CD14-positive monocyte (primary cell): ENCODE measurements at regions not wholly inside any gene's neighbourhood (a gene's known extent, or its start where the extent isn't known, plus 50 kb on each side); places are given as distances from the start of the nearest gene placed in this dataset.

ENCODE experiments used
- DNase-seq, 3 donors: peaks; one replicate each; pipeline ENCODE4 v3.0.0-alpha.2; 2011 to 2022
- H2AFZ ChIP-seq: 2 replicates; pipeline ENCODE4 v1.6.0; 2012; ENCODE audit warnings: mild to moderate bottlenecking, low read depth, low read length, inconsistent platforms; ENCODE audit not compliant: insufficient read depth, poor library complexity, severe bottlenecking
- H3K27ac ChIP-seq, 2 donors: 1 replicate in 1 of 2; 2 replicates in 1 of 2; pipeline ENCODE4 v1.5.1; 2012 to 2013; ENCODE audit warnings: low read length in 2 of 2, control low read depth in 1 of 2, inconsistent platforms in 1 of 2, low read depth in 1 of 2, mild to moderate bottlenecking in 1 of 2
- H3K27me3 ChIP-seq, 2 donors: one replicate each; pipeline versions ENCODE4 v1.6.0 to v1.6.1; 2011 to 2013; ENCODE audit warnings: low read length in 2 of 2; ENCODE audit not compliant: control insufficient read depth in 2 of 2, insufficient read depth in 2 of 2
- H3K36me3 ChIP-seq, 2 donors: replicated peaks in 1 of 2; 1 replicate in 1 of 2; 2 replicates in 1 of 2; pipeline versions ENCODE4 v1.5.1 to v1.6.1; 2012 to 2013; ENCODE audit warnings: low read length in 2 of 2, control low read depth in 1 of 2, inconsistent platforms in 1 of 2, mild to moderate bottlenecking in 1 of 2; ENCODE audit not compliant: insufficient read depth in 2 of 2, control insufficient read depth in 1 of 2
- H3K4me1 ChIP-seq, 2 donors: 1 replicate in 1 of 2; 2 replicates in 1 of 2; pipeline versions ENCODE4 v1.5.1 to v1.6.1; 2012 to 2013; ENCODE audit warnings: low read length in 2 of 2, control low read depth in 1 of 2, inconsistent platforms in 1 of 2, mild to moderate bottlenecking in 1 of 2, moderate library complexity in 1 of 2; ENCODE audit not compliant: insufficient read depth in 2 of 2, control insufficient read depth in 1 of 2
- H3K4me2 ChIP-seq: replicated peaks from 2 replicates; pipeline ENCODE3; 2012; ENCODE audit warnings: low read length, moderate library complexity, mild to moderate bottlenecking; ENCODE audit not compliant: poor library complexity, severe bottlenecking; ENCODE audit errors: extremely low read depth
- H3K4me3 ChIP-seq, 3 experiments: fragments of 200-600 bp in 1 of 3; sonication (generic) in 1 of 3; replicated peaks in 1 of 3; 1 replicate in 2 of 3; 2 replicates in 1 of 3; pipeline ENCODE4 v1.5.1; 2011 to 2013; ENCODE audit warnings: low read length in 3 of 3, mild to moderate bottlenecking in 3 of 3, control low read depth in 2 of 3, low read depth in 2 of 3, inconsistent platforms in 1 of 3, moderate library complexity in 1 of 3
- H3K79me2 ChIP-seq: 2 replicates; pipeline ENCODE4 v1.6.0; 2012; ENCODE audit warnings: mild to moderate bottlenecking, control low read depth, inconsistent platforms, low read length, moderate library complexity; ENCODE audit not compliant: insufficient read depth
- H3K9ac ChIP-seq: 2 replicates; pipeline ENCODE4 v1.6.0; 2017; ENCODE audit warnings: low read length, mild to moderate bottlenecking; ENCODE audit not compliant: insufficient read depth, poor library complexity, severe bottlenecking
- H3K9me3 ChIP-seq, 2 donors: replicated peaks in 1 of 2; 1 replicate in 1 of 2; 2 replicates in 1 of 2; pipeline versions ENCODE4 v1.5.1 to v1.6.1; 2012 to 2013; ENCODE audit warnings: low read length in 2 of 2, control low read depth in 1 of 2; ENCODE audit not compliant: control insufficient read depth in 1 of 2, insufficient read depth in 1 of 2
- H4K20me1 ChIP-seq: 2 replicates; pipeline ENCODE4 v1.6.0; 2012; ENCODE audit warnings: mild to moderate bottlenecking, low read length, control low read depth, moderate library complexity; ENCODE audit not compliant: insufficient read depth
- H3K27ac Mint-ChIP-seq, 7 donors: one replicate each; pipeline ENCODE4 v1.8.0; 2020; ENCODE audit warnings: mild to moderate bottlenecking in 7 of 7, mixed read lengths in 7 of 7, moderate library complexity in 6 of 7, inconsistent platforms in 2 of 7
- H3K27me3 Mint-ChIP-seq, 3 donors: one replicate each; pipeline ENCODE4 v1.8.0; 2021 to 2022; ENCODE audit warnings: low read depth in 3 of 3, mild to moderate bottlenecking in 3 of 3, mixed read lengths in 3 of 3, moderate library complexity in 3 of 3, inconsistent platforms in 1 of 3
- H3K36me3 Mint-ChIP-seq, 2 donors: one replicate each; pipeline ENCODE4 v1.8.0; 2020; ENCODE audit warnings: mixed read lengths in 2 of 2, inconsistent platforms in 1 of 2, mild to moderate bottlenecking in 1 of 2
- H3K4me1 Mint-ChIP-seq: one replicate; pipeline ENCODE4 v1.8.0; 2020; ENCODE audit warnings: mild to moderate bottlenecking, mixed read lengths
- H3K4me3 Mint-ChIP-seq, 2 donors: one replicate each; pipeline ENCODE4 v1.8.0; 2020; ENCODE audit warnings: mild to moderate bottlenecking in 2 of 2, mixed read lengths in 2 of 2, moderate library complexity in 1 of 2
- H3K9me3 Mint-ChIP-seq, 7 donors: one replicate each; pipeline ENCODE4 v1.8.0; 2020 to 2022; ENCODE audit warnings: mixed read lengths in 7 of 7, mild to moderate bottlenecking in 6 of 7, moderate library complexity in 6 of 7, inconsistent platforms in 2 of 7
- WGBS: methylation state at CpG from one replicate; pipeline ENCODE4 v1.1.5; 2013; ENCODE audit warnings: missing lambda C conversion rate; ENCODE audit not compliant: insufficient coverage; 5-methylcytosine and 5-hydroxymethylcytosine counted together
- intact Hi-C, 2 donors: fragments of 100-400 bp; cut with micrococcal nuclease; formaldehyde crosslinking; loops; one replicate each; pipeline versions ENCODE4 v1.15.0 to v1.15.1; 2023
- TF ChIP-seq, protein P1 (sequence below): fragments of 200-600 bp; IDR thresholded peaks from one replicate; pipeline ENCODE4 v1.8.0; 2022; ENCODE audit warnings: antibody characterized with exemption, mild to moderate bottlenecking

DNA sequence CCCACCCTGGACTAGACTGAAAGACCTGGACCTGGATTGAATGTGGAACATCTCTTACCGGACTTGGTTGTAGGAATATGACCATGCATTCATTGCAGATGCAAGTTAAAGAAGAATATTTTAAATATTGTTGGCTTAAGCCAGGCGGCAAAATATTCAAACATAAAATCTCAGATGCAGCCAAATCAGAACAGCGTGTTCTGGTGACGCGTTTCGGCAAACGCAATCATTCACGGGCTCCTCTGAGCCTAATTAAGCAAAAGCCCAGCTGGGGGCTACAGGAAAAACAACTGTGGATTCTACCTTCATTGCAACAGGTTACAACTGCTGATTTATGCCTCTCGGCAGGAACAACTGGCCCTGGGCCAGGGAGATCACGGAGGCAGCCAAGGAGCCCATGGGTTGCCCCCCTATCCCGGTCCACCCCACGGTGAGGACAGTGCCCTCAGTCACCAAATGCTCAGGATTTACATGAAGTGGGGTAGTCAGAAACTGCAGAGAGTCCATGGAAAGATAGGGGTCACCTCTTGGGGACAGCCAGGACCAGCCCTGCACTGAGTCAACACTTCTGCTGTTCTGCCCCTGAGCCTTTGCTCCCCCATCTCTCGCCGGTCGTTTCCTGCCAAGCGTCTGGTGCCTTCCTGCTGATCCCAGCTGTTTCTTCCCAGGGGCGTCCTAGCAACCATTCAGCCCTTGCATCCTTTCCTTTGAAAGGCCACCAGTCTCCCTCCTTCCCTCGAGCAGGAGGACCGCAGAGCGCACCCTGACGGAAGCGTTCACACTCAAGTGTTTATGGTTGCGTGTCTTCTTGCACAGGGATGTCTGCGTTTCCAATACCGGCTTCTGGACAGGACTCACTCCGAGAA lies 64.4 kb upstream of the SFMBT2 start:
- no peaks in the 10 kb centered on the region for H3K36me3 ChIP-seq
- peak overlapping the region in 1 of 3 experiments; percentile 42 for H3K4me3 ChIP-seq
- no peak overlapping the region for H3K27ac ChIP-seq
- H4K20me1 ChIP-seq = no peaks in the 10 kb centered on the region
- H3K4me1 ChIP-seq = peaks cover 40 to 48% of the 10 kb centered on the region in 2 donors
- peaks cover 52% of the 10 kb centered on the region for H3K4me1 Mint-ChIP-seq
- peak overlapping the region; percentile 9 for H3K9ac ChIP-seq
- WGBS = 54% methylated on average over 18 of the region's 26 CpGs
- peaks cover 0 to 3% (median 2%) of the 10 kb centered on the region in 3 donors for H3K27me3 Mint-ChIP-seq
- H3K4me2 ChIP-seq = peak overlapping the region; percentile 44
- peaks cover 0 to 5% (median 0%) of the 10 kb centered on the region in 7 donors for H3K9me3 Mint-ChIP-seq
- TF ChIP-seq, protein P1, sequence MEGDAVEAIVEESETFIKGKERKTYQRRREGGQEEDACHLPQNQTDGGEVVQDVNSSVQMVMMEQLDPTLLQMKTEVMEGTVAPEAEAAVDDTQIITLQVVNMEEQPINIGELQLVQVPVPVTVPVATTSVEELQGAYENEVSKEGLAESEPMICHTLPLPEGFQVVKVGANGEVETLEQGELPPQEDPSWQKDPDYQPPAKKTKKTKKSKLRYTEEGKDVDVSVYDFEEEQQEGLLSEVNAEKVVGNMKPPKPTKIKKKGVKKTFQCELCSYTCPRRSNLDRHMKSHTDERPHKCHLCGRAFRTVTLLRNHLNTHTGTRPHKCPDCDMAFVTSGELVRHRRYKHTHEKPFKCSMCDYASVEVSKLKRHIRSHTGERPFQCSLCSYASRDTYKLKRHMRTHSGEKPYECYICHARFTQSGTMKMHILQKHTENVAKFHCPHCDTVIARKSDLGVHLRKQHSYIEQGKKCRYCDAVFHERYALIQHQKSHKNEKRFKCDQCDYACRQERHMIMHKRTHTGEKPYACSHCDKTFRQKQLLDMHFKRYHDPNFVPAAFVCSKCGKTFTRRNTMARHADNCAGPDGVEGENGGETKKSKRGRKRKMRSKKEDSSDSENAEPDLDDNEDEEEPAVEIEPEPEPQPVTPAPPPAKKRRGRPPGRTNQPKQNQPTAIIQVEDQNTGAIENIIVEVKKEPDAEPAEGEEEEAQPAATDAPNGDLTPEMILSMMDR = no peak
- intact Hi-C loops = no loop called here
- H3K27me3 ChIP-seq = no peaks in the 10 kb centered on the region
- peaks cover 0 to 4% of the 10 kb centered on the region in 2 donors for H3K9me3 ChIP-seq
- H2AFZ ChIP-seq = peak overlapping the region; percentile 74
- no peak for DNase-seq
- peak overlapping the region; percentile 73 to 75 for H3K4me3 Mint-ChIP-seq
- no peaks in the 10 kb centered on the region for H3K36me3 Mint-ChIP-seq
- H3K79me2 ChIP-seq = no peaks in the 10 kb centered on the region
- peak overlapping the region in 1 of 7 donors; percentile 2 for H3K27ac Mint-ChIP-seq

DNA sequence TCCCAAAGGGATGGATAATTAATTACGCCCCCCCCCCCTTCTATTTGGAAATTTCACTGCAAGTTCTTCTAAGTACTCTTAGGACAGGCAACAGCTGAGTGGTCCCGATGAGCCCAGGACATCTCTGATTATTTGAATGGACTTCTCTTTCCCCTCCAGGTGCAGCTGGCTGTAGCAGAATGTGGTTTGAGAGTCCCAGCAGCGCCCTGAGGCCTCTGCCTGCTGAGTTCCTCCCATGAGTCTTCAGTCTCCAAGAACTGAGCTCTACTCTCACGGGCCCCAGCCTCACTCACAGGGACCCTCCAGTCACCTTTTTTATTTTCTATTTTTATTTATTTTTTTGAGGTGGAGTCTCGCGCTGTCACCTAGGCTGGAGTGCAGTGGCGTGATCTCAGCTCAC lies 63.6 kb upstream of the SFMBT2 start:
- Histone ChIP-seq H3K4me1 (peaks cover 35 to 43% of the 10 kb centered on the region in 2 donors), H3K27ac (no peak overlapping the region), H4K20me1 (no peaks in the 10 kb centered on the region), H3K36me3 (no peaks in the 10 kb centered on the region), H3K79me2 (no peaks in the 10 kb centered on the region), H3K9ac (no peak overlapping the region), H3K4me2 (no peak overlapping the region), H3K27me3 (no peaks in the 10 kb centered on the region), H2AFZ (no peak overlapping the region), H3K9me3 (peaks cover 0 to 4% of the 10 kb centered on the region in 2 donors), H3K4me3 (no peak overlapping the region)
- Mint-ChIP-seq H3K27ac (peak overlapping the region in 1 of 7 donors; percentile 33), H3K4me1 (peaks cover 51% of the 10 kb centered on the region), H3K36me3 (no peaks in the 10 kb centered on the region), H3K9me3 (peaks cover 0 to 5% (median 0%) of the 10 kb centered on the region in 7 donors), H3K27me3 (peaks cover 0 to 3% (median 2%) of the 10 kb centered on the region in 3 donors), H3K4me3 (no peak overlapping the region)
- intact Hi-C loops = no loop called here
- TF ChIP-seq, protein P1 = no peak
- WGBS = no CpG with 5 or more reads among the region's 7 CpGs
- no peak for DNase-seq
